ENCODE measurements at regions not wholly inside any gene's neighbourhood (a gene's known extent, or its start where the extent isn't known, plus 50 kb on each side); places are given as distances from the start of the nearest gene placed in this dataset.

GRCh38 chr7:79722217-79722616, 268.8 kb upstream of the MAGI2 start:
- TF ChIP-seq EZH2phosphoT487 (IDR thresholded peaks at IDR 0.05; ENCODE audit: borderline replicate concordance, low read length) (no peak), EZH2 (IDR thresholded peaks at IDR 0.05; ENCODE audit: low read length, unreplicated experiment) (no peak), CTCF (conservative IDR thresholded peaks at IDR 0.05; ENCODE audit: low read depth, low read length) (no peak)
- CTCF ChIA-PET, result no interaction called here

GRCh38 chr7:79719216-79719615, 265.7 kb upstream of the MAGI2 start:
- Histone ChIP-seq H3K4me2 (ENCODE audit: low read length) (no peak overlapping the region), H2AFZ (ENCODE audit: low read length) (no peak overlapping the region), H3K4me1 (ENCODE audit: insufficient read depth, low read length) (no peaks in the 10 kb centered on the region), H3K9me3 (ENCODE audit: low read length) (no peaks in the 10 kb centered on the region), H3K36me3 (ENCODE audit: low read depth, low read length) (no peaks in the 10 kb centered on the region), H3K4me3 (ENCODE audit: low read length) (no peak overlapping the region), H4K20me1 (ENCODE audit: low read length) (no peaks in the 10 kb centered on the region), H3K9ac (ENCODE audit: low read length) (no peak overlapping the region), H3K27me3 (ENCODE audit: low read length) (no peaks in the 10 kb centered on the region), H3K27ac (ENCODE audit: low read length) (no peak overlapping the region), H3K79me2 (ENCODE audit: low read length) (no peaks in the 10 kb centered on the region), H3K9me2 (replicated peaks; ENCODE audit: low read length) (no peaks in the 10 kb centered on the region), H3F3A (ENCODE audit: low read length, unreplicated experiment) (no peaks in the 10 kb centered on the region)
- no peak for ATAC-seq
- no peak for TF ChIP-seq EZH2phosphoT487 (IDR thresholded peaks at IDR 0.05; ENCODE audit: borderline replicate concordance, low read length)
- TF ChIP-seq EZH2 (IDR thresholded peaks at IDR 0.05; ENCODE audit: low read length, unreplicated experiment), result no peak
- no peak for TF ChIP-seq CTCF (conservative IDR thresholded peaks at IDR 0.05; ENCODE audit: low read depth, low read length)
- ChIA-PET POLR2A (ENCODE audit: unreplicated experiment) (no interaction called here), CTCF (no interaction called here)
- DNase-seq, result no peak
- intact Hi-C loops (cut with micrococcal nuclease), result no loop called here
- BruUV-seq (replicated peaks), result no TSS peak

More at GRCh38 chr7:79722217-79722616, 268.8 kb upstream of the MAGI2 start:
- ATAC-seq, result no peak
- Histone ChIP-seq H2AFZ (ENCODE audit: low read length) (no peak overlapping the region), H3K27me3 (ENCODE audit: low read length) (no peaks in the 10 kb centered on the region), H3K4me1 (ENCODE audit: insufficient read depth, low read length) (no peaks in the 10 kb centered on the region), H3K79me2 (ENCODE audit: low read length) (no peaks in the 10 kb centered on the region), H3K9me3 (ENCODE audit: low read length) (no peaks in the 10 kb centered on the region), H3K4me3 (ENCODE audit: low read length) (no peak overlapping the region), H3F3A (ENCODE audit: low read length, unreplicated experiment) (no peaks in the 10 kb centered on the region), H4K20me1 (ENCODE audit: low read length) (no peaks in the 10 kb centered on the region), H3K9me2 (replicated peaks; ENCODE audit: low read length) (no peaks in the 10 kb centered on the region), H3K36me3 (ENCODE audit: low read depth, low read length) (no peaks in the 10 kb centered on the region), H3K27ac (ENCODE audit: low read length) (no peak overlapping the region), H3K4me2 (ENCODE audit: low read length) (no peak overlapping the region), H3K9ac (ENCODE audit: low read length) (no peak overlapping the region)
- DNase-seq, result no peak
- POLR2A ChIA-PET (ENCODE audit: unreplicated experiment), result no interaction called here
- no TSS peak for BruUV-seq (replicated peaks)
- intact Hi-C loops (cut with micrococcal nuclease), result no loop called here

- ATAC-seq (no peak), DNase-seq (no peak)
- Histone ChIP-seq H3K27ac (ENCODE audit: low read length) (no peak overlapping the region), H3K9ac (ENCODE audit: low read length) (no peak overlapping the region), H3K36me3 (ENCODE audit: low read depth, low read length) (no peaks in the 10 kb centered on the region), H3K9me3 (ENCODE audit: low read length) (no peaks in the 10 kb centered on the region), H3K79me2 (ENCODE audit: low read length) (no peaks in the 10 kb centered on the region), H2AFZ (ENCODE audit: low read length) (no peak overlapping the region), H3K4me1 (ENCODE audit: insufficient read depth, low read length) (no peaks in the 10 kb centered on the region), H3K9me2 (replicated peaks; ENCODE audit: low read length) (no peaks in the 10 kb centered on the region), H3K4me2 (ENCODE audit: low read length) (no peak overlapping the region), H3F3A (ENCODE audit: low read length, unreplicated experiment) (no peaks in the 10 kb centered on the region), H3K27me3 (ENCODE audit: low read length) (no peaks in the 10 kb centered on the region), H3K4me3 (ENCODE audit: low read length) (no peak overlapping the region), H4K20me1 (ENCODE audit: low read length) (no peaks in the 10 kb centered on the region)
- no TSS peak for BruUV-seq (replicated peaks)
- ChIA-PET POLR2A (ENCODE audit: unreplicated experiment) (interaction anchor here (0.7 kb wide), 1 partner anchor 10 kb away, joined by 6 read pairs; no protein-coding TSS in a partner anchor), CTCF (no interaction called here)
- intact Hi-C loops (cut with micrococcal nuclease), result no loop called here
- no peak for TF ChIP-seq EZH2 (IDR thresholded peaks at IDR 0.05; ENCODE audit: low read length, unreplicated experiment)
- no peak for TF ChIP-seq EZH2phosphoT487 (IDR thresholded peaks at IDR 0.05; ENCODE audit: borderline replicate concordance, low read length)
- TF ChIP-seq CTCF (conservative IDR thresholded peaks at IDR 0.05; ENCODE audit: low read depth, low read length), result no peak
Measured at GRCh38 chr7:79716329-79716728, 262.9 kb upstream of the MAGI2 start.

Data from PC-3 (cell line).